GM12865 (cell line): ENCODE measurements at regions not wholly inside any gene's neighbourhood (a gene's known extent, or its start where the extent isn't known, plus 50 kb on each side); places are given as distances from the start of the nearest gene placed in this dataset.
"Not testable (repeated sequence)": the region's sequence is repeated elsewhere in the genome, so short reads cannot be mapped to it uniquely, and the experiment has no call there.

Experiments
- DNase-seq: peaks from one replicate; pipeline ENCODE4 v3.0.0; 2010; ENCODE audit warnings: low read depth
- H3K4me3 ChIP-seq: 2 replicates; pipeline ENCODE4 v1.5.1; 2011; ENCODE audit warnings: mild to moderate bottlenecking, low read depth, low read length, control low read depth
- CTCF ChIP-seq: IDR thresholded peaks from 2 replicates; pipeline ENCODE4 v1.5.1; 2011; ENCODE audit warnings: low read length, control low read depth, low read depth, inconsistent platforms; ENCODE audit not compliant: insufficient read depth; ENCODE audit errors: missing control alignments

DNA sequence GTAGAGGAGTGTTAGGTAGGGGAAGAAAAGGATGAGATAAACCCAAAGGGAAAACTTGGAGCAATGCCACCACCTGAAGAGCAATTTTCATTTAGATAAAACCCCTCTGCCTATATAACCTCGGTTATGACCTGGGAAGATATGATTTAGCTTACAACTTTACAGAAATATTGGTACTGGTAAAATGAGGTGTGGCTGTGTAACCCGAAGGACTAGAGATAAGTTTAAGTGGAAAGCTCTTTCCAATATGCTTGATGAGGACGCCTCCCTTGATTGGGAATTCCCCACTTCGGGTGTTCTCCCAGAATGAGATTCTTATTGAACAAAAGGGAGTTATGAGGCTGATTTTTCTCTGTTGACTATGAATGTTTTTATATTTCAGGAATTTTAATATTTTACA, 109.5 kb upstream of the CDK6 start:
- TF ChIP-seq CTCF: no peak
- H3K4me3 ChIP-seq: no peak overlapping the region
- DNase-seq: no peak

GRCh38 chr7:92944633-92945032, 108.3 kb upstream of the CDK6 start:
- no peak for TF ChIP-seq CTCF

GRCh38 chr7:92942706-92943105, 106.3 kb upstream of the CDK6 start:
- H3K4me3 ChIP-seq, DNase-seq: not testable (repeated sequence)

More at GRCh38 chr7:92944633-92945032, 108.3 kb upstream of the CDK6 start:
- DNase-seq: no peak
- H3K4me3 ChIP-seq: no peak overlapping the region

- no peak for DNase-seq
- TF ChIP-seq CTCF: no peak
- no peak overlapping the region for H3K4me3 ChIP-seq
These were observed 103.4 kb upstream of the CDK6 start for GRCh38 chr7:92939666-92940360.

- no peak for TF ChIP-seq CTCF
- H3K4me3 ChIP-seq: no peak overlapping the region
- no peak for DNase-seq
These were observed 97.7 kb upstream of the CDK6 start for GRCh38 chr7:92934096-92934495.

GRCh38 chr7:92932450-92932849, 96.1 kb upstream of the CDK6 start:
- no peak overlapping the region for H3K4me3 ChIP-seq
- no peak for TF ChIP-seq CTCF
- no peak for DNase-seq

DNA sequence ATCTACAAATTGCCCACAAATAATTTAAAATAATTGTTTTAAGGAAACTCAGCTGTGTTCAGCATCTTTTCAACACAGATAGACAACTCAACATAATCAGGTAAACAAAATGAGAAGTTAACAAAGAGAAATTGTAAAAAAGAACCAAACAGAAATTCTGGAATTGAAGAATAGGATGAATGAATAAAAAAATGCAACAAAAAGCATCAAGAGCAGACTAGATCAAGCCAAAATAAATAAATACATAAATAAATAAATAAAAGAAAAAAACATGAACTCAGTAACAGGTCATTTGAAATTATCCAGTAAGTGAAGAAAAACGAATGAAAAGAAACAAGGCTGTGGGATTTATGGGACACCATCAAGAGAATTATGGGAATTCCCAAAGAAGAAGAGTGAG, 94.0 kb upstream of the CDK6 start:
- no peak for TF ChIP-seq CTCF
- no peak overlapping the region for H3K4me3 ChIP-seq
- DNase-seq: no peak
